ENCODE measurements at regions not wholly inside any gene's neighbourhood (a gene's known extent, or its start where the extent isn't known, plus 50 kb on each side); places are given as distances from the start of the nearest gene placed in this dataset.

- H3K4me3 ChIP-seq (ENCODE audit: low read length) = no peak overlapping the region
- DNase-seq (ENCODE audit: low read depth) = no peak
- TF ChIP-seq, protein P1, sequence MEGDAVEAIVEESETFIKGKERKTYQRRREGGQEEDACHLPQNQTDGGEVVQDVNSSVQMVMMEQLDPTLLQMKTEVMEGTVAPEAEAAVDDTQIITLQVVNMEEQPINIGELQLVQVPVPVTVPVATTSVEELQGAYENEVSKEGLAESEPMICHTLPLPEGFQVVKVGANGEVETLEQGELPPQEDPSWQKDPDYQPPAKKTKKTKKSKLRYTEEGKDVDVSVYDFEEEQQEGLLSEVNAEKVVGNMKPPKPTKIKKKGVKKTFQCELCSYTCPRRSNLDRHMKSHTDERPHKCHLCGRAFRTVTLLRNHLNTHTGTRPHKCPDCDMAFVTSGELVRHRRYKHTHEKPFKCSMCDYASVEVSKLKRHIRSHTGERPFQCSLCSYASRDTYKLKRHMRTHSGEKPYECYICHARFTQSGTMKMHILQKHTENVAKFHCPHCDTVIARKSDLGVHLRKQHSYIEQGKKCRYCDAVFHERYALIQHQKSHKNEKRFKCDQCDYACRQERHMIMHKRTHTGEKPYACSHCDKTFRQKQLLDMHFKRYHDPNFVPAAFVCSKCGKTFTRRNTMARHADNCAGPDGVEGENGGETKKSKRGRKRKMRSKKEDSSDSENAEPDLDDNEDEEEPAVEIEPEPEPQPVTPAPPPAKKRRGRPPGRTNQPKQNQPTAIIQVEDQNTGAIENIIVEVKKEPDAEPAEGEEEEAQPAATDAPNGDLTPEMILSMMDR (conservative IDR thresholded peaks at IDR 0.05; ENCODE audit: low read depth, low read length) = no peak
Measured at GRCh38 chr5:77845324-77845646, 69.1 kb upstream of the TBCA start.

- H3K4me3 ChIP-seq (ENCODE audit: low read length) = peak overlapping the region; percentile 51
- no peak for DNase-seq (ENCODE audit: low read depth)
- TF ChIP-seq, protein P1 (conservative IDR thresholded peaks at IDR 0.05; ENCODE audit: low read depth, low read length) = peak; percentile 21
Measured at GRCh38 chr5:77844623-77845323, 68.6 kb upstream of the TBCA start.

- DNase-seq (ENCODE audit: low read depth) = no peak
- TF ChIP-seq, protein P1 (conservative IDR thresholded peaks at IDR 0.05; ENCODE audit: low read depth, low read length) = no peak
- peak overlapping the region; percentile 51 for H3K4me3 ChIP-seq (ENCODE audit: low read length)
Measured at GRCh38 chr5:77844373-77844622, 68.2 kb upstream of the TBCA start.

GRCh38 chr5:77843570-77844372 is 67.6 kb upstream of the TBCA start:
- TF ChIP-seq, protein P1 (conservative IDR thresholded peaks at IDR 0.05; ENCODE audit: low read depth, low read length) = no peak
- peak overlapping the region; percentile 51 for H3K4me3 ChIP-seq (ENCODE audit: low read length)
- DNase-seq (ENCODE audit: low read depth) = no peak

DNA sequence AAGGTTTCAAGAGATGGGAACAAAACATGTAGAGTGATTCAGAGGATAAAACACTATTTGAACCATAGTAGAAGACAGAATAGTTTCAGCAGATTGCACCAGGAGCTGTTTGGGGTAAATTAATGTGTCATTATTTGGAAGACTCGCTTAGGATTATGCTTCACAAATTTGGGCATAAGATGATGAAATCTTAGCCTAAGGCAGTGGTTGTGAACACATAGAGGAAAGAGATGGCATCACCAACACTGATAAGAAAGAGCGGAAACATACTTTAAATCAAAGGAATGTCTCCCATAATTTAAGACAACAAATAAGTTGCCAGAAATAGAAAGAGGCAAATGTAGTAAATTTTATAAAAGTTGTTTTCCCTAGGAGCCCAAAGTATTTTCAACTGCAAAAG is 66.1 kb upstream of the TBCA start:
- no peak for DNase-seq (ENCODE audit: low read depth)
- no peak overlapping the region for H3K4me3 ChIP-seq (ENCODE audit: low read length)
- TF ChIP-seq, protein P1 (conservative IDR thresholded peaks at IDR 0.05; ENCODE audit: low read depth, low read length) = no peak

DNA sequence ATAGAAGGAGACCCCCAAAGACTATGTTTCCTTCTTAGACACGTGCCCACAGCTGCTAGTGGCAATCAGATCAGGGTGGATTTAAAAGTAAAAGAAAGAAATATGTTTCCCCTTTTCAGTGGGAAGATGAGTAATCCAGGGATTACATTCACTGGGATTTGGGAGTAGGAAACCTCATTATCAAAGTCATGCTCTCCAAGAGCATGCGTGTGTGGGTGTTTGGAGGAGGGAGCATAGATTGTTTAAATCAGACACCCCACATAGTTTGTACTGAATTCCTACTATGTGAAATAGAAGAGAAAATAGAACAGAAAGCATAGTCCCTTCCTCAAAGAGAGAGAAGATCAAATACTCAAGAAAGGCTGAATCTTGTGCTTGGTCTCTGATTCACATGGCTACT is 65.5 kb upstream of the TBCA start:
- TF ChIP-seq, protein P1 (conservative IDR thresholded peaks at IDR 0.05; ENCODE audit: low read depth, low read length) = no peak
- DNase-seq (ENCODE audit: low read depth) = no peak
- H3K4me3 ChIP-seq (ENCODE audit: low read length) = no peak overlapping the region

DNA sequence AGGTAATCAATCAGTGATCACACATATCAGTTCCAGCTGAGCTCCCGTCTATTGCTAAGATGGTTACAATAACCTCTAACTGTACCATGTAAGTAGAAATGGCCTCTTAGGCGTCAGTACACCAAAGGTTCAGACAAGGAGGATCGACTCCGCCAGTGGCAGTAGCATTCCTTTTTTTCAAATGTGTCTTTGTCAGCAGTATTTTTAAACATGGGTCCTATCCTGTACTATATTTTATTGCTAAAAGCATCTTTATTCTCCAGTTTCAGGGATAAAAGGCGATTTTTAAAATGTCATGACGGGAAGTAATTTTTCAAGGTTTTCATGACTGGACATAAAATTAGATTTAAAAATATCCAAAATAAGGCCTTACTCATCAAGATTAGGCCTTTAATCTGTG is 64.8 kb upstream of the TBCA start:
- no peak overlapping the region for H3K4me3 ChIP-seq (ENCODE audit: low read length)
- no peak for DNase-seq (ENCODE audit: low read depth)
- TF ChIP-seq, protein P1 (conservative IDR thresholded peaks at IDR 0.05; ENCODE audit: low read depth, low read length) = no peak

Measured in retinal pigment epithelial cell (primary cell).